SK-N-MC (cell line): ENCODE measurements at regions not wholly inside any gene's neighbourhood (a gene's known extent, or its start where the extent isn't known, plus 50 kb on each side); places are given as distances from the start of the nearest gene placed in this dataset.

Experiments used
- EZH2 ChIP-seq: fragments of 200-600 bp; sonication (generic); IDR thresholded peaks from one replicate; pipeline ENCODE4 v1.6.1; 2017; ENCODE audit warnings: antibody characterized with exemption
- FOXP2 ChIP-seq: optimal IDR thresholded peaks from 2 replicates; pipeline ENCODE3; 2011; ENCODE audit warnings: mild to moderate bottlenecking, moderate library complexity; ENCODE audit not compliant: insufficient read depth; ENCODE audit errors: extremely low read length, control extremely low read depth
- POLR2AphosphoS5 ChIP-seq: IDR thresholded peaks from 2 replicates; pipeline ENCODE4 v1.6.1; 2012; ENCODE audit warnings: mild to moderate bottlenecking, low read depth, low read length, borderline replicate concordance

DNA sequence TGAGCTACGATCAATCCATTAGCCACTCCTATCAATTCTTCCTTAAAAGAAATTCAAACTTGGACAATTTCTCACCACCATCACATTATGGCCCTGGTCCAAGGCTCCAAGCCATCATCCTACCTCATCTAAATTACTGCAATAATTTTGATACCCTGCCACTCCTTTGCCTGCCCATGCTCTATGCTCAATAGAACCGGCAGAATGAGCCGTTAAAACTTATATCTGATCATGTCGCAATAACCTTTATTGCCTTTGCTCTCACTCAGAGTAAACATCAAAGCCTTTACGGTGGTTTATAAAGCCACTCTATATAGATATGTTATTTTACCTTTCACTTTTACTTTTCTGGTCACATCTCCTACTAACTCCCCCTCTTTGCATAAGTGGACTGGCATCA is 2392.1 kb upstream of the RAG2 start:
- no peak for TF ChIP-seq EZH2
- no peak for TF ChIP-seq FOXP2
- no peak for TF ChIP-seq POLR2AphosphoS5
